GM12878 (cell line): ENCODE measurements at regions not wholly inside any gene's neighbourhood (a gene's known extent, or its start where the extent isn't known, plus 50 kb on each side); places are given as distances from the start of the nearest gene placed in this dataset.

Source experiments
- ATAC-seq: fragments of 200-7000 bp; cut with Tn5 transposase; 3 replicates; pipeline ENCODE4 v1.9.1; 2020; ENCODE audit warnings: mild to moderate bottlenecking, moderate library complexity
- BruUV-seq: library from RNA; stranded (reverse); fragments of 400-500 nt; replicated peaks from 2 replicates; lab custom pipeline; 2021; lab: Mats Ljungman, UMichigan
- CTCF ChIA-PET: fragments of 300-600 bp; sonication (Branson Sonifier 250); formaldehyde crosslinking; extraction: SDS; loops from one replicate; lab custom pipeline; 2021; ENCODE audit warnings: inconsistent platforms; lab: Yijun Ruan, JAX
- POLR2A ChIA-PET: fragments of 350-600 bp; formaldehyde crosslinking; extraction: SDS; loops from one replicate; lab custom pipeline; 2021; ENCODE audit warnings: inconsistent platforms; lab: Charles Lee
- RAD21 ChIA-PET: fragments of 300-600 bp; sonication (Branson Sonifier 250); formaldehyde crosslinking; loops from one replicate; lab custom pipeline; 2023; ENCODE audit warnings: antibody characterized with exemption; ENCODE audit not compliant: unreplicated experiment; lab: Charles Lee
- SMC1A ChIA-PET: fragments of 300-600 bp; sonication (Branson Sonifier 250); formaldehyde crosslinking; loops from one replicate; lab custom pipeline; 2023; ENCODE audit not compliant: unreplicated experiment, uncharacterized antibody; lab: Charles Lee
- DNase-seq: peaks from one replicate; pipeline ENCODE4 v3.0.0-alpha.2; 2011; ENCODE audit warnings: low read depth, low spot score
- FAIRE-seq: peaks from 3 replicates; lab custom pipeline; 2011; peaks lifted over from hg19 to GRCh38; lab: Jason Lieb, UNC
- H2AFZ ChIP-seq: 2 replicates; pipeline ENCODE4 v1.6.0; 2011; ENCODE audit warnings: low read depth, low read length, control low read depth; ENCODE audit not compliant: control insufficient read depth
- H3K27ac ChIP-seq: 2 replicates; pipeline ENCODE4 v1.5.1; 2011; ENCODE audit warnings: control low read depth; ENCODE audit not compliant: control insufficient read depth, insufficient read depth
- H3K27me3 ChIP-seq, 2 experiments: replicated peaks in 1 of 2; 2 replicates each; pipeline versions ENCODE4 v1.6.0 to v1.6.1; 2011; ENCODE audit warnings: low read length in 1 of 2; ENCODE audit not compliant: control insufficient read depth in 2 of 2, insufficient read depth in 2 of 2
- H3K36me3 ChIP-seq, 2 experiments: 2 replicates each; pipeline ENCODE4 v1.5.1; 2011; ENCODE audit warnings: low read length in 1 of 2; ENCODE audit not compliant: control insufficient read depth in 2 of 2, insufficient read depth in 2 of 2
- H3K4me1 ChIP-seq: 2 replicates; pipeline ENCODE4 v1.6.1; 2011; ENCODE audit warnings: mild to moderate bottlenecking, low read length, moderate library complexity, mixed read lengths; ENCODE audit not compliant: control insufficient read depth, insufficient read depth
- H3K4me2 ChIP-seq: 2 replicates; pipeline ENCODE4 v1.6.0; 2011; ENCODE audit warnings: control low read depth; ENCODE audit not compliant: control insufficient read depth, insufficient read depth
- H3K4me3 ChIP-seq: fragments of 200-600 bp; sonication (generic); 2 replicates; pipeline ENCODE4 v1.5.1; 2016
- H3K79me2 ChIP-seq: 2 replicates; pipeline ENCODE4 v1.6.0; 2011; ENCODE audit warnings: low read length; ENCODE audit not compliant: control insufficient read depth, insufficient read depth
- H3K9ac ChIP-seq: 2 replicates; pipeline ENCODE4 v1.8.0; 2011; ENCODE audit warnings: low read length, control low read depth, mixed read lengths; ENCODE audit not compliant: control insufficient read depth, insufficient read depth
- H3K9me3 ChIP-seq: replicated peaks from 3 replicates; pipeline ENCODE4 v1.5.1; 2011; ENCODE audit warnings: mild to moderate bottlenecking, low read length; ENCODE audit not compliant: control insufficient read depth, insufficient read depth
- H4K20me1 ChIP-seq: 2 replicates; pipeline ENCODE4 v1.6.0; 2011; ENCODE audit not compliant: control insufficient read depth, insufficient read depth
- ASH2L ChIP-seq: fragments of 300-600, 200-600 bp; sonication (generic); IDR thresholded peaks from 2 replicates; pipeline ENCODE4 v1.6.1; 2017; ENCODE audit warnings: low read depth, mild to moderate bottlenecking, borderline replicate concordance
- BRCA1 ChIP-seq: IDR thresholded peaks from 2 replicates; pipeline ENCODE4 v1.6.1; 2011; ENCODE audit warnings: low read depth, low read length, improper control_type of control experiment
- CHD1 ChIP-seq: IDR thresholded peaks from 2 replicates; pipeline ENCODE4 v1.6.1; 2012; ENCODE audit warnings: low read depth, low read length, improper control_type of control experiment
- E2F4 ChIP-seq: IDR thresholded peaks from 2 replicates; pipeline ENCODE4 v1.6.1; 2012; ENCODE audit warnings: low read depth, low read length, improper control_type of control experiment
- ESRRA ChIP-seq: IDR thresholded peaks from 2 replicates; pipeline ENCODE4 v1.6.1; 2012; ENCODE audit warnings: mild to moderate bottlenecking, low read length, improper control_type of control experiment
- JUNB ChIP-seq: IDR thresholded peaks from 2 replicates; pipeline ENCODE4 v1.6.1; 2016; ENCODE audit warnings: antibody characterized with exemption, mild to moderate bottlenecking
- JUND ChIP-seq: IDR thresholded peaks from 2 replicates; pipeline ENCODE4 v1.6.1; 2012; ENCODE audit warnings: low read depth, mild to moderate bottlenecking, low read length, improper control_type of control experiment, moderate library complexity
- MLLT1 ChIP-seq: fragments of 450-650 bp; IDR thresholded peaks from 2 replicates; pipeline ENCODE4 v1.6.1; 2016; ENCODE audit warnings: mild to moderate bottlenecking
- POLR2A ChIP-seq: IDR thresholded peaks from 2 replicates; pipeline ENCODE4 v1.6.1; 2011; ENCODE audit warnings: low read depth, mild to moderate bottlenecking, low read length
- RAD51 ChIP-seq: fragments of 450-650 bp; IDR thresholded peaks from 2 replicates; pipeline ENCODE4 v1.6.1; 2016; ENCODE audit warnings: moderate library complexity, mild to moderate bottlenecking, inconsistent platforms
- RB1 ChIP-seq: fragments of 450-650 bp; formaldehyde crosslinking; IDR thresholded peaks from 2 replicates; pipeline ENCODE4 v1.6.1; 2017; ENCODE audit warnings: mild to moderate bottlenecking, borderline replicate concordance
- RELA ChIP-seq: fragments of 450-650 bp; IDR thresholded peaks from 2 replicates; pipeline ENCODE4 v1.8.0; 2014; ENCODE audit warnings: borderline replicate concordance; ENCODE audit not compliant: partially characterized antibody
- SIN3A ChIP-seq: IDR thresholded peaks from 2 replicates; pipeline ENCODE4 v1.6.1; 2012; ENCODE audit warnings: low read depth, low read length, improper control_type of control experiment
- SREBF1 ChIP-seq: IDR thresholded peaks from 2 replicates; pipeline ENCODE4 v1.6.1; 2012; ENCODE audit warnings: mild to moderate bottlenecking, low read length
- STAT1 ChIP-seq: fragments of 450-650 bp; conservative IDR thresholded peaks from 2 replicates; pipeline ENCODE4 v1.6.1; 2014; ENCODE audit warnings: antibody characterized with exemption, mild to moderate bottlenecking
- SUZ12 ChIP-seq: fragments of 200-600 bp; sonication (generic); IDR thresholded peaks from one replicate; pipeline ENCODE4 v1.6.1; 2018; ENCODE audit warnings: antibody characterized with exemption, mild to moderate bottlenecking; ENCODE audit not compliant: unreplicated experiment
- TAF1 ChIP-seq: IDR thresholded peaks from 2 replicates; pipeline ENCODE4 v1.6.1; 2011; ENCODE audit warnings: mild to moderate bottlenecking, low read depth, low read length, borderline replicate concordance
- TCF12 ChIP-seq: IDR thresholded peaks from 2 replicates; pipeline ENCODE4 v1.6.1; 2011; ENCODE audit warnings: low read depth, mild to moderate bottlenecking, low read length
- WGBS: methylation state at CpG from one replicate; pipeline ENCODE4 v1.1.6; 2016; ENCODE audit warnings: low lambda C conversion rate; ENCODE audit not compliant: insufficient replicate concordance, insufficient coverage; ENCODE audit errors: missing lambda C conversion rate; 5-methylcytosine and 5-hydroxymethylcytosine counted together
- in situ Hi-C: fragments of 300-500 bp; cut with MboI; formaldehyde crosslinking; loops from 9 replicates; pipeline ENCODE4 v1.14.3; 2018; ENCODE audit warnings: mixed read lengths
- intact Hi-C: fragments of 100-400 bp; cut with micrococcal nuclease; formaldehyde crosslinking; loops from one replicate; pipeline ENCODE4 v1.14.2; 2022; ENCODE audit not compliant: unreplicated experiment
- TF ChIP-seq, protein P1 (sequence below): fragments of 450-650 bp; formaldehyde crosslinking; IDR thresholded peaks from 2 replicates; pipeline ENCODE4 v1.4.0; 2022; ENCODE audit warnings: mild to moderate bottlenecking, moderate library complexity

DNA sequence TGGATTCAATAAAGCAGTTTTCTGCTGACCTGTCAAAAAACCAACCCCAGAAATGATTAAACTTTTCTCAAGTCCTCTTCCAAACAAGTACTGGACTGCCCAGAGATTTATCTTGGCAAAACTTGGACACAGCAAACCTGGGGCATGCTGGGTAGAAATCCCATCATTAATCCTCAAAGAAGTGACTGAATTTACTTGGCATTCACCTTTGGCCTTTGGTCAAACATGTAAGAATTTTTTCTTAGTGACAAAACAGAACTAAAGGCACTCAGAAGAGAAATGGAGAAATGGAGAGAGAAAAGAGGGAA, 248.6 kb upstream of the NREP start (continued):
- no peak for TF ChIP-seq MLLT1
- no peak for TF ChIP-seq BRCA1
- TF ChIP-seq SUZ12 = no peak
- no peak for TF ChIP-seq ESRRA
- no peak for TF ChIP-seq JUND
- no peak for TF ChIP-seq CHD1

GRCh38 chr5:112004867-112005622, 248.1 kb upstream of the NREP start:
- RAD21 ChIA-PET = no interaction called here
- POLR2A ChIA-PET = no interaction called here
- FAIRE-seq (peak; percentile 54), DNase-seq (peak; percentile 53), ATAC-seq (peak; percentile 90)
- Histone ChIP-seq H3K27me3 (no peaks in the 10 kb centered on the region), H3K9ac (no peak overlapping the region), H3K4me3 (no peak overlapping the region), H3K27ac (peak overlapping the region; percentile 8; the same call in 1 of the 2 replicates), H2AFZ (peak overlapping the region; percentile 59; the same call in 1 of the 2 replicates), H3K9me3 (no peaks in the 10 kb centered on the region; the same call in 2 of the 3 replicates), H3K36me3 (no peaks in the 10 kb centered on the region), H3K79me2 (no peaks in the 10 kb centered on the region), H3K4me2 (no peak overlapping the region), H4K20me1 (no peaks in the 10 kb centered on the region), H3K4me1 (peaks cover 7% of the 10 kb centered on the region)
- intact Hi-C loops = loop anchor here (5.0 to 10.0 kb wide), 3 partner anchors 112 to 250 kb away; partner anchors contain the start of gene NREP
- CTCF ChIA-PET = interaction anchor here (0.5 kb wide), 1 partner anchor 1076 kb away, joined by 3 read pairs; no protein-coding TSS in a partner anchor
- in situ Hi-C loops = no loop called here
- BruUV-seq = no TSS peak
- WGBS = 20% methylated on average over 2 of the region's 2 CpGs
- SMC1A ChIA-PET = interaction anchor here (1.5 kb wide), 1 partner anchor 47 kb away, joined by 3 read pairs; no protein-coding TSS in a partner anchor
- TF ChIP-seq RAD51 = no peak
- TF ChIP-seq SIN3A = no peak
- TF ChIP-seq, protein P1, sequence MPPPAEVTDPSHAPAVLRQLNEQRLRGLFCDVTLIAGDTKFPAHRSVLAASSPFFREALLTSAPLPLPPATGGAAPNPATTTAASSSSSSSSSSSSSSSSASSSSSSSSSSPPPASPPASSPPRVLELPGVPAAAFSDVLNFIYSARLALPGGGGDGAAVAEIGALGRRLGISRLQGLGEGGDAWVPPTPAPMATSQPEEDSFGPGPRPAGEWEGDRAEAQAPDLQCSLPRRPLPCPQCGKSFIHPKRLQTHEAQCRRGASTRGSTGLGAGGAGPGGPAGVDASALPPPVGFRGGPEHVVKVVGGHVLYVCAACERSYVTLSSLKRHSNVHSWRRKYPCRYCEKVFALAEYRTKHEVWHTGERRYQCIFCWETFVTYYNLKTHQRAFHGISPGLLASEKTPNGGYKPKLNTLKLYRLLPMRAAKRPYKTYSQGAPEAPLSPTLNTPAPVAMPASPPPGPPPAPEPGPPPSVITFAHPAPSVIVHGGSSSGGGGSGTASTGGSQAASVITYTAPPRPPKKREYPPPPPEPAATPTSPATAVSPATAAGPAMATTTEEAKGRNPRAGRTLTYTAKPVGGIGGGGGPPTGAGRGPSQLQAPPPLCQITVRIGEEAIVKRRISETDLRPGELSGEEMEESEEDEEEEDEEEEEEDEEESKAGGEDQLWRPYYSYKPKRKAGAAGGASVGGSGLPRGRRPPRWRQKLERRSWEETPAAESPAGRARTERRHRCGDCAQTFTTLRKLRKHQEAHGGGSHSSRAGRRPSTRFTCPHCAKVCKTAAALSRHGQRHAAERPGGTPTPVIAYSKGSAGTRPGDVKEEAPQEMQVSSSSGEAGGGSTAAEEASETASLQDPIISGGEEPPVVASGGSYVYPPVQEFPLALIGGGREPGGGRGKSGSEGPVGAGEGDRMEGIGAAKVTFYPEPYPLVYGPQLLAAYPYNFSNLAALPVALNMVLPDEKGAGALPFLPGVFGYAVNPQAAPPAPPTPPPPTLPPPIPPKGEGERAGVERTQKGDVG = no peak
- TF ChIP-seq POLR2A = no peak
- TF ChIP-seq RB1 = no peak
- TF ChIP-seq E2F4 = no peak
- peak; percentile 76 for TF ChIP-seq JUNB
- 0 out of 2 replicates have a peak, but pooled peaks have one; percentile 36 for TF ChIP-seq TCF12
- no peak for TF ChIP-seq SREBF1
- TF ChIP-seq ASH2L = no peak
- no peak for TF ChIP-seq STAT1
- TF ChIP-seq RELA = no peak
- TF ChIP-seq TAF1 = no peak
